GM12872 (cell line): ENCODE measurements at regions not wholly inside any gene's neighbourhood (a gene's known extent, or its start where the extent isn't known, plus 50 kb on each side); places are given as distances from the start of the nearest gene placed in this dataset.
A peak's percentile ranks its signal among the peaks of the same experiment; 100 is the strongest.

ENCODE experiments used
- CTCF ChIP-seq: IDR thresholded peaks from 3 replicates; pipeline ENCODE4 v1.5.1; 2011; ENCODE audit warnings: low read depth, mild to moderate bottlenecking, low read length, moderate library complexity; ENCODE audit not compliant: insufficient read depth

- TF ChIP-seq CTCF: no peak
Observed at GRCh38 chr1:208990456-208990855, 593.1 kb upstream of the CAMK1G start.

- TF ChIP-seq CTCF: peak; percentile 22; the same call in 1 of the 3 replicates
Observed at GRCh38 chr1:208997726-208998312, 585.7 kb upstream of the CAMK1G start.

DNA sequence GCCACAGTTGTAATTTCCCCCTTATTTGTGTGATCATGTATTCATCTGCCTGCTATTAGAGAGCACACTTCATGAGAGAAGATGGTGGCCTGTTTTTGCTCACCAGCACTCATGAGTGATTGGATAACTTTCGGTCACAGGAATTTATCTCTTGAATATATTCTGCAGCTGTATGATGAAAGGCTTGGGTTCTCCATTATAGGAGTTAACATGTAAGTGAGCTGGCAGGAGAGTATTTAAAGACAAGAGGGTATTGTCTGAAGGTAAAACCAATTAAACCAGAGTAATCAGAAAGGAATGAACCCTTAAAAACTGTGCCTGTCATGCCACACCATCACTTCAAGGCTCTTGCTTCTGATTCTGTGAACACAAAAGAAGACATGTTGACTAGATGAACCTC lies 574.9 kb upstream of the CAMK1G start:
- TF ChIP-seq CTCF: no peak

GRCh38 chr1:209010475-209011230 lies 572.9 kb upstream of the CAMK1G start:
- TF ChIP-seq CTCF: no peak

GRCh38 chr1:209012443-209013196 lies 570.9 kb upstream of the CAMK1G start:
- no peak for TF ChIP-seq CTCF

DNA sequence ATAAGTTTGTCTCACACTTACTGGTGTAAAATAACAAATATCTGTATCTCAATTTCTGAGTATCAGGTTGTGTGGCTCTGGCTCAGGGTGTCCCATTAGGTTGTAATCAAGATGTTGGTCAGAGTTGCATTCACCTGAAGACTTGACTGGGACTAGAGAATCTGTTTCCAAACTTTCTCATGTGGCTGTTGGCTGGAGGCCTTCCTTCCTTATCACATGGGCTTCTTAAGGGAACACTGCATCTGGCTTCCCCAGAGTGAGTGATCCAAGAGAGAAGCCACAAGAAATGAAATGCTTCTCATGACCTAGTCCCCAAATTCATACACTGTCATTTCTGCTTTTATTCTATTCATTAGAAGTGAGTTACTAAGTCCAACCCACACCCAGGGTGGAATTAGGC lies 568.4 kb upstream of the CAMK1G start:
- no peak for TF ChIP-seq CTCF

DNA sequence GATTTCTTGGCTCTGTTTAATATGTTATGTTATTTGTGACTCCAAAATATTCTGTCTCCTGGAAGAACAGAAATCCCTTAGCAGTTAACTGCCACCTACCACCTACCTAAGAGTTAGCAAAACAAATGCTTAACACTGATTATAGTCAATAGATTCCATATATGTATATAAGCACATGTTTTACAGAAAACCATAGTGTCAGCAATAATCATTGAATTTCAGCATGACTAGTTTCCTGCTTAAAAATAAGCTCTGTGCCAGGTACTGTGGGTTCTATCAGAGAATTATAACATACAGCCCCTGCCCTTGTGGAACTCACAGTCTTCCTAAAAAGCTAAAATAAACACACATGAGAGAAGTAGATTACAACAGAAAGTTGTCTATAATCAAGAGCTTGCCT lies 561.9 kb upstream of the CAMK1G start:
- TF ChIP-seq CTCF: no peak
